ENCODE measurements at regions not wholly inside any gene's neighbourhood (a gene's known extent, or its start where the extent isn't known, plus 50 kb on each side); places are given as distances from the start of the nearest gene placed in this dataset.

DNA sequence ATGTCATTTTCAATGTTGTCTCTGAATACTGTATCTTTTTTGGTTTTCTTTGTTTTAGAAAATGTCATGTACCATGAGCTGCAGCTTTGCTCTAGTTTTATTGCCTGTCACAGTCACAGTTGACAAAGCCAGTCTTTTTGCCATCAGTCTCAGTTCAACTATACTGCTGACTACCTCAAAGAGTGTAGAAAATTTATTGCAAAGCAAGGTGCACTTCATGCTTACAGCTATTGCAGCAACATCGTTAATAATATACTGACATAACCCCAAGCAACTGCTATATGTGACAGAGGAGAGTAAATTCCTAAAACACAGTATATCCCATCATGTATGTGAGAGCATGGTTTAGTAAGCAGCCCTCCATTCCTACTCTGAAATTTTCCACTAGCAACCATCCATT lies 2022.3 kb downstream of the ARAP2 start (continued):
- no peak for TF ChIP-seq CHD7 (IDR thresholded peaks at IDR 0.05; ENCODE audit: insufficient replicate concordance, low read length)
- TF ChIP-seq, protein P1, sequence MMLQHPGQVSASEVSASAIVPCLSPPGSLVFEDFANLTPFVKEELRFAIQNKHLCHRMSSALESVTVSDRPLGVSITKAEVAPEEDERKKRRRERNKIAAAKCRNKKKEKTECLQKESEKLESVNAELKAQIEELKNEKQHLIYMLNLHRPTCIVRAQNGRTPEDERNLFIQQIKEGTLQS (IDR thresholded peaks at IDR 0.05; ENCODE audit: insufficient read depth, low read depth, low read length) = no peak
- no peak for TF ChIP-seq BACH1 (IDR thresholded peaks at IDR 0.05; ENCODE audit: low read length)
- no peak for TF ChIP-seq CBX8 (IDR thresholded peaks at IDR 0.05; ENCODE audit: borderline replicate concordance, low read depth, low read length)
- no peak for TF ChIP-seq RAD21 (IDR thresholded peaks at IDR 0.05 in 1 of 2, conservative IDR thresholded peaks at IDR 0.05 in 1 of 2; ENCODE audit: low read depth in 2 of 2, low read length in 2 of 2)
- no peak for TF ChIP-seq FOSL1 (IDR thresholded peaks at IDR 0.05; ENCODE audit: insufficient read depth, low read depth, low read length)
